Activated CD4-positive, alpha-beta T cell treated with anti-CD3 and anti-CD28 coated beads, Interleukin-2, amount 10 ng/mL, durations not matched to agents 24 days and 14 days (primary cell): ENCODE measurements at regions not wholly inside any gene's neighbourhood (a gene's known extent, or its start where the extent isn't known, plus 50 kb on each side); places are given as distances from the start of the nearest gene placed in this dataset.

Experiments used
- DNase-seq: peaks from one replicate; pipeline ENCODE4 v3.0.0; 2022
- H3K27ac Mint-ChIP-seq: one replicate; pipeline ENCODE4 v1.8.0; 2022; ENCODE audit warnings: mild to moderate bottlenecking, mixed read lengths
- H3K27me3 Mint-ChIP-seq: one replicate; pipeline ENCODE4 v1.8.0; 2022; ENCODE audit warnings: mixed read lengths
- H3K36me3 Mint-ChIP-seq: one replicate; pipeline ENCODE4 v1.8.0; 2022; ENCODE audit warnings: low read depth, mild to moderate bottlenecking, mixed read lengths
- H3K4me1 Mint-ChIP-seq: one replicate; pipeline ENCODE4 v1.8.0; 2021; ENCODE audit warnings: mixed read lengths
- H3K4me3 Mint-ChIP-seq: one replicate; pipeline ENCODE4 v1.8.0; 2022; ENCODE audit warnings: mild to moderate bottlenecking, moderate library complexity, mixed read lengths
- H3K9me3 Mint-ChIP-seq: one replicate; pipeline ENCODE4 v1.8.0; 2021; ENCODE audit warnings: mixed read lengths
- intact Hi-C: fragments of 100-400 bp; cut with micrococcal nuclease; formaldehyde crosslinking; loops from one replicate; pipeline ENCODE4 v1.15.1; 2023

DNA sequence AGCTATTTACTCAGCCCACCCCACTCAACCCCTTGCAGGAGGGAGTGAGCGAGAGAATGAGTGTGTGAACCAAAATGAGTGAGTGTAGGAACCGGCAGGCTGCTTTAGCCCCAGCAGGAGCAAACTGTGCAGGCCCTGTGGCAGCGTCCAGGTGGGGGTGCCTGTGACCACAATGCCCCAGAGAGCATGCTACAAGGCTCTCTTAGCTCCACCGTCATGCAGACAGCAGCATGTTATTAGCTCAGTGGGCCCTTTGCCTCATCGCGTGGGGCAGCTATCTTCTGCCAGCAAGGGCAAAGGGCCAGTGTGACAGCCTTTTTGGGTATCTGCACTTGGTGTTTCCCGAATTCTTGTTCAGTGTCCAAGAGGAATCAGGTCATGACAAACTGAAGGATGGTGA lies 271.3 kb downstream of the GPM6A start:
- Mint-ChIP-seq H3K4me3 (no peak overlapping the region), H3K27ac (no peak overlapping the region), H3K4me1 (no peaks in the 10 kb centered on the region), H3K36me3 (no peaks in the 10 kb centered on the region), H3K27me3 (no peaks in the 10 kb centered on the region), H3K9me3 (no peaks in the 10 kb centered on the region)
- intact Hi-C loops: no loop called here
- DNase-seq: no peak

DNA sequence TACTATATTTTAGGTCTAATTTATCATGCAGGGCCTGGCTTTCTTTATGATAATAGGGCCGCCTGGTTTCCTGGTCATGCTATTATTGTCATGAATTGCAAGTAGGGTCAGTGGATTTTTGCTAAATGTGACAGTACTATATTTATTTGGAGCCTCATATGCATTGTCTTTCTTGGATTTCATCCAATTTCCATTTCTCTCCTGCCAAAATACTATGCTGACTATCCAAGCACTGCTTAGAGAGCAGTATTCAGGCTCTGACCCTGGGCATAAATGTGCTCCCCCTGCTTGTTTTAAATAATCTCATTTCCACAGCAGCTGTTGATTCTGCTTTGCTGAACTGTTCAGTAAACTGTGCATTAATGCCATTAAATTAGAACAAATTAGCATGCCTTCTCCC lies 269.3 kb downstream of the GPM6A start:
- Mint-ChIP-seq H3K36me3 (no peaks in the 10 kb centered on the region), H3K9me3 (no peaks in the 10 kb centered on the region), H3K27me3 (no peaks in the 10 kb centered on the region), H3K27ac (no peak overlapping the region), H3K4me1 (no peaks in the 10 kb centered on the region), H3K4me3 (no peak overlapping the region)
- intact Hi-C loops: no loop called here
- DNase-seq: no peak

GRCh38 chr4:175559126-175559525 lies 252.9 kb downstream of the GPM6A start:
- H3K4me1 Mint-ChIP-seq: no peaks in the 10 kb centered on the region
- no peaks in the 10 kb centered on the region for H3K36me3 Mint-ChIP-seq
- DNase-seq: no peak
- H3K27ac Mint-ChIP-seq: no peak overlapping the region
- H3K4me3 Mint-ChIP-seq: no peak overlapping the region
- H3K27me3 Mint-ChIP-seq: no peaks in the 10 kb centered on the region
- intact Hi-C loops: no loop called here
- H3K9me3 Mint-ChIP-seq: no peaks in the 10 kb centered on the region

DNA sequence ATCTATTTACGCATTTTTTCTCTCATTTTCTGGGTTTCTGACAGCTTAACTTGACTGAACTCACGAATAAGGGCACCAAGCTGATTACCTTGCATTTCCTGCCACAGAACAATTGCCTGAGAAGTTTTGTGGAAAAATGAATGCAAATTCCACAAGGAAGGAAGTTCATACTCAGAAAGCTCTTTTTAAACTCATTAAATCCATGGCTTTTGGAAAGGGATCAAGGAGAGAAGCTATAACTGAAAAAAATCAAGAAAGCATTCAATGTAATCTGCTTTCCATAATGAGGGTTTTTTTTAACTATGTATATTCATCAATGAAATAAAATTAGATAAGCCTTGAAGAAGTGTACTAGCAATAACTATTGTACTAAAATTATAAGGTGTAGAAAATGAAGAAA lies 252.5 kb downstream of the GPM6A start:
- no peaks in the 10 kb centered on the region for H3K9me3 Mint-ChIP-seq
- H3K4me3 Mint-ChIP-seq: no peak overlapping the region
- H3K36me3 Mint-ChIP-seq: no peaks in the 10 kb centered on the region
- no peaks in the 10 kb centered on the region for H3K4me1 Mint-ChIP-seq
- no peak overlapping the region for H3K27ac Mint-ChIP-seq
- DNase-seq: no peak
- intact Hi-C loops: no loop called here
- no peaks in the 10 kb centered on the region for H3K27me3 Mint-ChIP-seq

DNA sequence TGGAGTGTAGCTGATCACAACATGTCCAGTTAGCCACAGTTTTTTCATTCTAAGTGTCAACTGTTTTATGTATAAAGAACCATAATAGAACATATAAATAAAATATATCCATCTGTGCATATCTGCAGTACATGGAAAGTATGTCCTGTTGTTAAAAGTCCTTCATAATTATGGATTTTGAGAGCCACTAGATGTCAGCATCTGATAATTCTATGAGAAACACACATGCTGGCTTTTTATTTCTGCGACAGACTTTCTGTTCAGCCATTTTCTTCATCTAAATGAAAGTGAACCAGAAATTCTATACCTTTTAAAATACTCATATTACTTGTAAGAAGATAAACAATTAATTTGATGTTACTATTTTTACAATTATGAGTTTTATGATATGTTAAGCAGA lies 251.5 kb downstream of the GPM6A start:
- Mint-ChIP-seq H3K9me3 (no peaks in the 10 kb centered on the region), H3K4me3 (no peak overlapping the region), H3K4me1 (no peaks in the 10 kb centered on the region), H3K27me3 (no peaks in the 10 kb centered on the region), H3K27ac (no peak overlapping the region), H3K36me3 (no peaks in the 10 kb centered on the region)
- intact Hi-C loops: no loop called here
- no peak for DNase-seq

GRCh38 chr4:175561696-175562095 lies 250.4 kb downstream of the GPM6A start:
- H3K27ac Mint-ChIP-seq: no peak overlapping the region
- no peak for DNase-seq
- no peaks in the 10 kb centered on the region for H3K4me1 Mint-ChIP-seq
- intact Hi-C loops: no loop called here
- H3K4me3 Mint-ChIP-seq: no peak overlapping the region
- H3K27me3 Mint-ChIP-seq: no peaks in the 10 kb centered on the region
- no peaks in the 10 kb centered on the region for H3K9me3 Mint-ChIP-seq
- no peaks in the 10 kb centered on the region for H3K36me3 Mint-ChIP-seq

DNA sequence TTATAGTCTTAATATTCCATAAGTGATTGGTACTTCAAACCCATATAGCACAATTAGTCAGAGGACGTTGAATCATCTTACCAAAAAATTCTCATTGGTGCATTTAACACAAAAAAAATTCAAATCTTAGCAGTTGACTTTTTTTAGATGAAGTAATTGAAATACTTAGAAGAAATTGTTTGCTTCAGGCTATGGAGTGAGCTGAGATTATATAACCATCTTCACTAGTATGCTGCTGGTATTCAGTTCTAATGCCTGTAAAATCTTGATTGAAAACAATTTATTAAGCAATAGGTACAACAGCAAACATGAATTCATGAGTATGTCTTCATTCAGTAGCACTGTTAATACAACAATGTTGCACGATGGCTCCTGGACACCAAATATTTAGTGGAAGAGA lies 250.0 kb downstream of the GPM6A start:
- no peak for DNase-seq
- Mint-ChIP-seq H3K4me3 (no peak overlapping the region), H3K36me3 (no peaks in the 10 kb centered on the region), H3K27me3 (no peaks in the 10 kb centered on the region), H3K9me3 (no peaks in the 10 kb centered on the region), H3K4me1 (no peaks in the 10 kb centered on the region), H3K27ac (no peak overlapping the region)
- intact Hi-C loops: no loop called here

DNA sequence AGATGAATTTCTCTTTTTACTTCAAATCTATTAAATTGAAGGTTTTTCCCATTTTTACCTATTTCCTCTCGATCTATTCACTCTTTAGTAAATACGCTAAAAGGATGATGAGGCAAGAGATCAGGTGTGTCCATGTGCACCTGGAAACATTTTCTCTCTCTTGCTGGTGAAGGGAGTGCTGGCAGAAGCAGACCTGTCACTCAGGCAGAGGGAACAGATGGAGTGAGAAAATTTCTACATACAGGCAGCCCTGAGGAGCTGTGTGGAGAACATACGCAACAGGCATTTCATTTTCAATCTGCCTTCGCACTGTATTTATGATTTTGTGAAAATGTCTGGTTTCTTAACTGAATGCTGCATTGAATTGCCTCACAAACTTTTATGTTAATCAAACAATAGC lies 249.5 kb downstream of the GPM6A start:
- Mint-ChIP-seq H3K27me3 (no peaks in the 10 kb centered on the region), H3K4me3 (no peak overlapping the region), H3K9me3 (no peaks in the 10 kb centered on the region), H3K27ac (no peak overlapping the region), H3K4me1 (no peaks in the 10 kb centered on the region), H3K36me3 (no peaks in the 10 kb centered on the region)
- DNase-seq: no peak
- intact Hi-C loops: no loop called here
